GM23248 (cell line): ENCODE measurements at regions not wholly inside any gene's neighbourhood (a gene's known extent, or its start where the extent isn't known, plus 50 kb on each side); places are given as distances from the start of the nearest gene placed in this dataset.

ENCODE experiments used
- EZH2 ChIP-seq: fragments of 200-600 bp; sonication (generic); IDR thresholded peaks from 2 replicates; pipeline ENCODE4 v1.6.1; 2018; ENCODE audit warnings: antibody characterized with exemption, mild to moderate bottlenecking; ENCODE audit not compliant: insufficient read depth, poor library complexity, severe bottlenecking
- EZH2phosphoT487 ChIP-seq: fragments of 200-600 bp; sonication (generic); IDR thresholded peaks from 2 replicates; pipeline ENCODE4 v1.6.1; 2018; ENCODE audit warnings: antibody characterized with exemption, moderate library complexity, mild to moderate bottlenecking, low read depth; ENCODE audit not compliant: insufficient read depth

DNA sequence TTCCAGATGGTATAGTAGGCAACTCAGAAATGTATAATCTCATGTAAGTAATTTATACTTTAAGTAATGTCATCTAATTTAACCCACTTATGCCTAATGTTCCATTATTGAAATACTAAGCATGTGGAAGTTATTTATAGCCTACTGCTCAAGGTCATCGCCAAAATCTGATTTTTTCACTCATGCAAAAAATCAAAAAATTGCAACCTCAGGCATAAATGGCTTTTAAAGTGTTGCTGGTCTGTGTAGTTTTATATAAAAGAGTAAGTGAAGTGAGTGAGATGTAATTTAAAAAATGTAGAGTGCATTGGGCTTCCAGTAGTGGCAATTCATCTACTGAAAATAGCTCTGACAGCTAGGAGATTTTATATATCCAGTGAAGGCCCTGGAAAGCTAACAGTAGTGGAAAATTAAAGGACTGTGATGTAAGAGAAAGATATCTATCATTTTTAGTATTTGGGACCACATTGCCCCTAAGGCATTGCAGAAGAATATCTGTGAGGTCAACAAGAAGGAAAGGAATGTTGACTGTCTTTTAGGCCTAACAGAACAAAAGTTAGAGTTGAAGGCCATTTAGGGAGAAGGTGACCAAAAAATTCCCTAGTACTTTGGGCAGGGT lies 624.5 kb upstream of the CHORDC1 start:
- no peak for TF ChIP-seq EZH2
- TF ChIP-seq EZH2phosphoT487: no peak
